ENCODE measurements at regions not wholly inside any gene's neighbourhood (a gene's known extent, or its start where the extent isn't known, plus 50 kb on each side); places are given as distances from the start of the nearest gene placed in this dataset.

GRCh38 chr6:11298651-11299420, 66.4 kb upstream of the NEDD9 start:
- no peak for TF ChIP-seq ZNF274 (IDR thresholded peaks at IDR 0.05; ENCODE audit: low read depth, low read length)
- no peak overlapping the region for H3K4me3 ChIP-seq (ENCODE audit: low read length)

- no peak for TF ChIP-seq ZNF274 (IDR thresholded peaks at IDR 0.05; ENCODE audit: low read depth, low read length)
- H3K4me3 ChIP-seq (ENCODE audit: low read length): no peak overlapping the region
Measured at GRCh38 chr6:11297376-11297729, 64.9 kb upstream of the NEDD9 start.

GRCh38 chr6:11296449-11297375, 64.2 kb upstream of the NEDD9 start:
- no peak for TF ChIP-seq ZNF274 (IDR thresholded peaks at IDR 0.05; ENCODE audit: low read depth, low read length)
- H3K4me3 ChIP-seq (ENCODE audit: low read length): no peak overlapping the region

- TF ChIP-seq ZNF274 (IDR thresholded peaks at IDR 0.05; ENCODE audit: low read depth, low read length): no peak
- H3K4me3 ChIP-seq (ENCODE audit: low read length): no peak overlapping the region
Measured at GRCh38 chr6:11295969-11296368, 63.5 kb upstream of the NEDD9 start.

- no peak for TF ChIP-seq ZNF274 (IDR thresholded peaks at IDR 0.05; ENCODE audit: low read depth, low read length)
- H3K4me3 ChIP-seq (ENCODE audit: low read length): no peak overlapping the region
Measured at GRCh38 chr6:11294228-11294627, 61.8 kb upstream of the NEDD9 start.

GRCh38 chr6:11292594-11293236, 60.2 kb upstream of the NEDD9 start:
- no peak overlapping the region; the same call in 1 of the 2 replicates for H3K4me3 ChIP-seq (ENCODE audit: low read length)
- TF ChIP-seq ZNF274 (IDR thresholded peaks at IDR 0.05; ENCODE audit: low read depth, low read length): no peak

- no peak for TF ChIP-seq ZNF274 (IDR thresholded peaks at IDR 0.05; ENCODE audit: low read depth, low read length)
- H3K4me3 ChIP-seq (ENCODE audit: low read length): peak overlapping the region; percentile 23; the same call in 1 of the 2 replicates
Measured at GRCh38 chr6:11292091-11292490, 59.6 kb upstream of the NEDD9 start.

GRCh38 chr6:11291582-11291981, 59.1 kb upstream of the NEDD9 start:
- TF ChIP-seq ZNF274 (IDR thresholded peaks at IDR 0.05; ENCODE audit: low read depth, low read length): no peak
- no peak overlapping the region for H3K4me3 ChIP-seq (ENCODE audit: low read length)

GRCh38 chr6:11290027-11290426, 57.6 kb upstream of the NEDD9 start:
- no peak overlapping the region for H3K4me3 ChIP-seq (ENCODE audit: low read length)
- TF ChIP-seq ZNF274 (IDR thresholded peaks at IDR 0.05; ENCODE audit: low read depth, low read length): no peak

GRCh38 chr6:11288065-11288464, 55.6 kb upstream of the NEDD9 start:
- H3K4me3 ChIP-seq (ENCODE audit: low read length): no peak overlapping the region
- no peak for TF ChIP-seq ZNF274 (IDR thresholded peaks at IDR 0.05; ENCODE audit: low read depth, low read length)

GRCh38 chr6:11284996-11285395, 52.5 kb upstream of the NEDD9 start:
- no peak for TF ChIP-seq ZNF274 (IDR thresholded peaks at IDR 0.05; ENCODE audit: low read depth, low read length)

GRCh38 chr6:11283629-11284028, 51.2 kb upstream of the NEDD9 start:
- H3K4me3 ChIP-seq (ENCODE audit: low read length): no peak overlapping the region
- no peak for TF ChIP-seq ZNF274 (IDR thresholded peaks at IDR 0.05; ENCODE audit: low read depth, low read length)

More at GRCh38 chr6:11284996-11285395, 52.5 kb upstream of the NEDD9 start:
- no peak overlapping the region for H3K4me3 ChIP-seq (ENCODE audit: low read length)

GRCh38 chr6:11282875-11283274, 50.4 kb upstream of the NEDD9 start:
- no peak overlapping the region for H3K4me3 ChIP-seq (ENCODE audit: low read length)
- no peak for TF ChIP-seq ZNF274 (IDR thresholded peaks at IDR 0.05; ENCODE audit: low read depth, low read length)
